ENCODE measurements at regions not wholly inside any gene's neighbourhood (a gene's known extent, or its start where the extent isn't known, plus 50 kb on each side); places are given as distances from the start of the nearest gene placed in this dataset.
"Not testable (repeated sequence)": the region's sequence is repeated elsewhere in the genome, so short reads cannot be mapped to it uniquely, and the experiment has no call there.

DNA sequence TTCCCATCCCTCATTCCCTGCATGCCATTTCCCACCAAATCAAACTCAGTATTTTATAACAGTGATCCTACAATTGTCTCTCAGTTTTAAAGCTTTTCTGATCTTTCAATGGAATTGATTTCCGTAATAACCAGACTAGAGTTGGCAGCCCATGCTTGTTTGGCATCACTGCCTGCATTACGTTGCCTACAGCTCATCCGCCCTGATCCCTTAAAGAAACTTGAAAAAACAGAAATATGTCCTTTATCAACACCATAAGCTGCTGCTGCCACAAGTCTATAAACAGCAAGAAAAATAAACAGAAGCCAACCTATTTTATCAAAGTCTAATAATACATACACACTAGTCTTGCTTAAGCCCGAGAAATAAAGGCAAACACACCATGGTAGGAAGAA, 331.0 kb downstream of the METTL4 start:
- intact Hi-C loops (cut with DNase I): no loop called here
- TF ChIP-seq POLR2A (IDR thresholded peaks at IDR 0.05): no peak
- TF ChIP-seq CTCF (IDR thresholded peaks at IDR 0.05): no peak
- no peak for TF ChIP-seq POLR2AphosphoS5 (IDR thresholded peaks at IDR 0.05; ENCODE audit: insufficient read depth in 1 of 2, low read depth in 1 of 2)
- Histone ChIP-seq H3K9me3 (no peaks in the 10 kb centered on the region), H3K4me1 (no peaks in the 10 kb centered on the region), H3K36me3 (no peaks in the 10 kb centered on the region), H3K27ac (no peak overlapping the region), H3K4me3 (no peak overlapping the region), H3K27me3 (no peaks in the 10 kb centered on the region)
- no peak for DNase-seq (ENCODE audit: extremely low spot score in 2 of 2)

DNA sequence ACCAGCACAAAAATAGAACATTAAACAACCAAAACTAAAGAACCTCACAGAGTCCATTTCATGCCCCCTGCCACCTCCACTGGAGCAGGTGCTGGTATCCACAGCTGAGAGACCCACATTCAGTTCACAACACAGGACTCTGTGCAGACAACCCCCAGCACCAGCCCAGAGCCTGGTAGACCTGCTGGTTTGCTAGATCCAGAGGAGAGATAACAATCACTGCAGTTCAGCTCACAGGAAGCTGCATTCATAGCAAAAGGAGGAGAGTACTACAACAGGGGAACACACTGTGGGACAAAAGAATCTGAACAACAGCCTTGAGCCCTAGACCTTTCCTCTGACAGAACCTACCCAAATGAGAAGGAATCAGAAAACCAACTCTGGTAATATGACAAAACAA, 326.7 kb downstream of the METTL4 start:
- TF ChIP-seq POLR2AphosphoS5 (IDR thresholded peaks at IDR 0.05; ENCODE audit: insufficient read depth in 1 of 2, low read depth in 1 of 2) (no peak), CTCF (IDR thresholded peaks at IDR 0.05) (no peak), POLR2A (IDR thresholded peaks at IDR 0.05) (no peak)
- Histone ChIP-seq H3K9me3 (no peaks in the 10 kb centered on the region), H3K4me3 (no peak overlapping the region), H3K27me3 (no peaks in the 10 kb centered on the region), H3K36me3 (no peaks in the 10 kb centered on the region), H3K27ac (no peak overlapping the region), H3K4me1 (no peaks in the 10 kb centered on the region)
- intact Hi-C loops (cut with DNase I): no loop called here
- DNase-seq (ENCODE audit: extremely low spot score in 2 of 2): no peak

GRCh38 chr18:2247101-2247500, 324.2 kb downstream of the METTL4 start:
- intact Hi-C loops (cut with DNase I); H3K4me1 ChIP-seq; DNase-seq (ENCODE audit: extremely low spot score in 2 of 2); H3K27me3 ChIP-seq; H3K9me3 ChIP-seq; H3K36me3 ChIP-seq; H3K27ac ChIP-seq; H3K4me3 ChIP-seq: not testable (repeated sequence)

DNA sequence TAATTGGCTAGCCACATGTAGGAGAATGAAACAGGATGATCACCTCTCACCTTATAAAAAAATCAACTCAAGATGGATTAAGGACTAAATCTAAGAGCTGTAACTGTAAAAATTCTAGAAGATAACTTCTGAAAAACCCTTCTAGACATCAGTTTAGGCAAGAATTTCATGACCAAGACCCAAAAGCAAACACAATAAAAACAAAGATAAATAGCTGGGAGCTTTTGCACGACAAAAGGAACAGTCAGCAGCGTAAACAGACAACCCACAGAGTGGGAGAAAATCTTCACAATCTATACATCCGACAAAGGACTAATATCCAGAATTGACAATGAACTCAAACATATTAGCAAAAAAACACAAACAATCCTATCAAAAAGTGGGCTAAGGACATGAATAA, 316.3 kb downstream of the METTL4 start:
- no peaks in the 10 kb centered on the region for H3K4me1 ChIP-seq
- DNase-seq (ENCODE audit: extremely low spot score in 2 of 2): no peak
- H3K36me3 ChIP-seq: no peaks in the 10 kb centered on the region
- H3K27ac ChIP-seq: no peak overlapping the region
- no peaks in the 10 kb centered on the region for H3K9me3 ChIP-seq
- TF ChIP-seq POLR2A (IDR thresholded peaks at IDR 0.05) (no peak), CTCF (IDR thresholded peaks at IDR 0.05) (no peak), POLR2AphosphoS5 (IDR thresholded peaks at IDR 0.05; ENCODE audit: insufficient read depth in 1 of 2, low read depth in 1 of 2) (no peak)
- intact Hi-C loops (cut with DNase I): no loop called here
- no peaks in the 10 kb centered on the region for H3K27me3 ChIP-seq
- H3K4me3 ChIP-seq: no peak overlapping the region

GRCh38 chr18:2256577-2256976, 314.7 kb downstream of the METTL4 start:
- no peaks in the 10 kb centered on the region for H3K36me3 ChIP-seq
- TF ChIP-seq POLR2AphosphoS5 (IDR thresholded peaks at IDR 0.05; ENCODE audit: insufficient read depth in 1 of 2, low read depth in 1 of 2) (no peak), POLR2A (IDR thresholded peaks at IDR 0.05) (no peak), CTCF (IDR thresholded peaks at IDR 0.05) (no peak)
- DNase-seq (ENCODE audit: extremely low spot score in 2 of 2): no peak
- H3K27me3 ChIP-seq: no peaks in the 10 kb centered on the region
- H3K4me1 ChIP-seq: no peaks in the 10 kb centered on the region
- intact Hi-C loops (cut with DNase I): no loop called here
- no peak overlapping the region for H3K4me3 ChIP-seq
- no peak overlapping the region for H3K27ac ChIP-seq
- H3K9me3 ChIP-seq: no peaks in the 10 kb centered on the region

GRCh38 chr18:2258954-2259353, 312.4 kb downstream of the METTL4 start:
- Histone ChIP-seq H3K27ac (no peak overlapping the region), H3K9me3 (no peaks in the 10 kb centered on the region), H3K4me1 (no peaks in the 10 kb centered on the region), H3K36me3 (no peaks in the 10 kb centered on the region), H3K27me3 (no peaks in the 10 kb centered on the region), H3K4me3 (no peak overlapping the region)
- intact Hi-C loops (cut with DNase I): no loop called here
- no peak for DNase-seq (ENCODE audit: extremely low spot score in 2 of 2)
- TF ChIP-seq POLR2AphosphoS5 (IDR thresholded peaks at IDR 0.05; ENCODE audit: insufficient read depth in 1 of 2, low read depth in 1 of 2): no peak
- no peak for TF ChIP-seq POLR2A (IDR thresholded peaks at IDR 0.05)
- no peak for TF ChIP-seq CTCF (IDR thresholded peaks at IDR 0.05)
